EL (cell line): ENCODE measurements at regions not wholly inside any gene's neighbourhood (a gene's known extent, or its start where the extent isn't known, plus 50 kb on each side); places are given as distances from the start of the nearest gene placed in this dataset.

Experiments used
- DNase-seq: peaks from one replicate; pipeline ENCODE4 v3.0.0-alpha.2; 2016

DNA sequence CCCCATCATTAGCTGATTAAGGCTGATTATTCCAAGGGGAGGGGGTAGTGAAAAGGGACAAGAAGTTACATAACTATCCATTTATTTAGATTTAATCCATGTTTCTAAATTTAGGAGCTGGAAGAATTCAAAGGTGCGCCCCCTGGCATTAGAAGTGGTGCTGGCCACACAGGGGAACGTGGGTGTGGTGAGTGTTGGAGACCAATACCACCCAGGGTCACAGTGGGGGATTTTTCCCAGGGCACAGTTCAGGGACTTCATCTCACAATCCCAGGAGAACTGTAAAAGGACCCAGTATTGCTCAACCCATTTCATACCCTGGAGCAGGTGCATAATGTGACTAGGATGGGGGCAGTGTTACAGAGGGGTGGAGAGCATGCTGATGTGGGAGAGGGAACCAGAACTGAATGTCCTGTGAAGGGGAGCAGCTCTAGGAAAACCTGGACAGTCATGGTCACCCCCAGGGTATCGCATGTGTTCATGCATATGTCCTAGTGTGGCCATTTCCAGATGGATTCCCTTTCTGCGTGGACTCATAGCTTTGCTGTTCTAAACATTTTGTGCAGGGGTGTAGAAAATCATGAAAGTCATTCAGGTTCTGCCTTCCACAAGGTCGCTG lies 110.3 kb downstream of the LSM3 start:
- no peak for DNase-seq

DNA sequence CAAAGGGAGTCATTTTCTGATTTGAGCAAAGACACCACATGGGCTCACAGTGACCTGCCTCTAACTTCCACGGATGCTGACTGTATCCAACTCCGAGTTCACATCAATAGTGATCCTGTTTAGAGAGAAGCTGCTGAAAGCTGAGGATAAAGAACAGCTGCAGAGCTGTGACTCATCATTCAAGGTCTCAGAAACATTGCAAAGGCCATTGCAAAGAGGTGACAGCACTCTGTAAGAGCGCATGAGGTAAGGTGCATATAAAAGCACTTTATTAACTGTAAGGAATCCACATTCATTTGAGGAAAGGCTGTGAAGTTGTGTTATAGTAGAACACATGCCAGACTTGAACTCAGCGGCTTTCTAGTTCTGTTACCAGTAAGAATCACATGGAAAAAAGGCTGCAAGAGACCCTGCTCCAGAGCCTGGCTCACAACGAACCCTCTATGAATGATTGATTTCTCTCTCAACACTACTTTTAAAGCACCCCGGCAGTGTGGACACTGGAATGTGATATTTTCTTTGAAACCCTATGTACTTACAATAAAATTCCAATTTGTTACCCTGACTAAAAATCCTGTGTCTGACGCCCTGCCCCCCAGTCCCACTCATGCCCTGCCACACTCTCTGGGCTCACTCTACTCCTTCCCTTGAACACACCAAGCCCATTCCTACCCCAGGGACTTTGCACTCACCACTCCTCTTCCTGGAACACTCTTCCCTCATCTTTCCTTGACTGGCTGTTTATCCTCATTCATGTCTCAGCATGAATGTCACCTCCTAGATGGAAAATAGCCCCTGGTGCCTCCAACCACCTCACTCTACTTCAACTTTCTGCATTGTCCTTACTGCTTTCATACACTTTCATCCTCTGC lies 111.2 kb downstream of the LSM3 start:
- peak; percentile 84 for DNase-seq

- DNase-seq = no peak
Observed at GRCh38 chr3:14290631-14291385, 111.6 kb upstream of the SLC6A6 start.

DNA sequence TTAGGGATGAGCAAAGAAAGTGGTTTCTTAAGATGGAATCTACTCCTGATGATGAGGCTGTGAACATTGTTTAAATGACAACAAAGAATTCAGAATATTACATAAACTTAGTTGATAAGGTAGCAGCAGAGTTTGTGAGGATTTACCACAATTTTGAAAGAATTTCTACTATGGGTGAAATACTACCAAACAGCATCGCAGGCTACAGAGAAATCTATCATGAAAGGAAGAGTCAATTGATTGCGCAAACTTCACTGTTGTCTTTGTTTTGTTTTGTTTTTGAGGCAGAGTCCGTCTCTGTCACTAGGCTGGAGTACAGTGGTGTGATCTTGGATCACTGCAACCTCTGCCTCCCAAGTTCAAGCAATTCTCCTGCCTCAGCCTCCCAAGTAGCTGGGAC lies 107.4 kb upstream of the SLC6A6 start:
- no peak for DNase-seq

- no peak for DNase-seq
Observed at GRCh38 chr3:14295801-14296200, 106.6 kb upstream of the SLC6A6 start.

GRCh38 chr3:14297305-14297704 lies 105.1 kb upstream of the SLC6A6 start:
- DNase-seq = no peak

GRCh38 chr3:14297784-14298236 lies 104.6 kb upstream of the SLC6A6 start:
- no peak for DNase-seq

GRCh38 chr3:14298442-14298841 lies 104.0 kb upstream of the SLC6A6 start:
- no peak for DNase-seq

- DNase-seq = no peak
Observed at GRCh38 chr3:14298991-14299555, 103.3 kb upstream of the SLC6A6 start.

GRCh38 chr3:14299767-14300166 lies 102.6 kb upstream of the SLC6A6 start:
- DNase-seq = no peak

DNA sequence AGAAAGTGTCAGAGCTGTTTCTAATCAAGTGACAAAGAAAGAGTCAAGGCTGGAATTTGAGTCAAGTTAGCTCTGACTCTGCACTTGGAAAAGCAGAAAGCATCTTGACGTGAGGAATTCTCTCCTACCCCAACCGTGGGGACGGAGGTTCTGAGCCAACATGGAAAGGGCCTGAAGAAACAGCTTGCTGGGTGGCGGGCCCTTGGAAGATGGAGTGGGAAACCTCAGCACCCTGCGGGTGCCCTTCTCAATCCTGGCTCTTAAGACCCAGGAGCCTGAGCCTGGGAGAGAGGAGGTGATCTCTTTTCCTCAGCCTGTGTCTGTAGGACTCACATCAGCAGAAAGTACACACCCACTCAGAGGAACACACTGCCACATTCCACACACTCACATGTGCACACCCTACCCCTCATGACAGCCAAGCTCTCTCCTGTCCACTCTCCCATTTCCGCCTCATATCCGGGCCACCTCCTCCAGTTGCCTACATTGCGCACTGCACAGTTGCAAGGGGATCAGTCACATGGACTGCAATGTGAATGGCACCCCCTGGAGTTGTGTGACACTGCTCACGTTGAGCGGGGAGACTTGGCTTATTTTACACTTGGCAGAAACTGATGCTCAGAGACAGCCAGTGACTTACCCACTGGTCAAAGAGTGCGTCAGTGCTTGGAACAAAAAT lies 101.5 kb upstream of the SLC6A6 start:
- DNase-seq = no peak

DNA sequence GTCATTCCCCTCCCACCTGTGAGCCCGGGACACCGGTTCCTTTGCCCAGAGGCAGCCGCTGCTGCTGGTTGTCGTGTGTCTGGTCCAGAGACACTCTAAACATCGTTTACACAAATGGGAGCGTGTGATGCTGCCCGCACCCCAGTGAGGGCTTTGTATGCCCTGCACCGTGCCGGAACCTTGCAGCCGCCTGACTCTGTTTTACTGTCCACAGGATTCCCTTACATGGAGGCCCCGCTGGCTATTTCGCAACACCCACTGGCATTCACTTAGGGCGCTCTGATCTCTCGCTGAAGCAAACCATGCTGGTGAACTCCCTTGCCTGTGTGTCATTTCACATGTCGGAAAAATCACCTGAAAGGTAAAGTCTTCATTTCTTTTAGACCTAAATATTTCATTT lies 100.8 kb upstream of the SLC6A6 start:
- peak; percentile 44 for DNase-seq

DNA sequence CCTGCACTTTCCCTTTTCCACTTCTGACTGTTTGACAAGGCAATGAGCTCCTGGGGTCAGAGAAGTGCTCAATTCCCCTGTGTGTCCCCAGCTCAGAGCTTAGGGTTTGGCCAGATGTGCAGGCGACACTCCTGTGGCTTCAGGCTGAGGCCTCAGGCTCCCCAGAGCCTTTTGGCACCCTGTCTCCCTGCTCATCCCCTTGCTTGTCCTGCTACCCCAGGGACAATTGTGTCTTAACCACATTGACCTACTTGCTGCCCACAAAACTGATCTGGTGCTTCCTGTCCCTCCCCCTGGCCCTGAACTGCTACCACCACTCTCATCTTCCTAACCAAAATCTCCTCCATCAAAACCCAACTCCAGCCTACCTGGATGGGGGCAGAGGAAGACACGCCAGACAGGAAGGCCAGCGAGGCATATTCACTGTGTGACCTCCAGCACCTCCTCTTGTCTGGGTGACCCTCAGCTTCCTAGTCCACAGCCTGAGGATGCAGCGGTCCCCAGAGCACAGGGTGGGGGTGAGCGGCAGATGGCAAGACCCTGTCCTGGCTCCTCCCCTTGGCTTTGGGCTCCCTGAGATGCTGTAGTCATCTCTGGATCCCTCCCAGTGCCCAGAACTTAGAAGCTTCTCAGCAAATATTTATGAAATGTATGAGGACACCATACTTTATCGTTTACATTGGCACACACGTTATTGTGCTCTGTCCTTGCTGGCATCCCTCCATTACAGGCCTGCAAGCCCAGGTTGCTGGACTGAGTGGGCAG lies 98.9 kb upstream of the SLC6A6 start:
- no peak for DNase-seq

DNA sequence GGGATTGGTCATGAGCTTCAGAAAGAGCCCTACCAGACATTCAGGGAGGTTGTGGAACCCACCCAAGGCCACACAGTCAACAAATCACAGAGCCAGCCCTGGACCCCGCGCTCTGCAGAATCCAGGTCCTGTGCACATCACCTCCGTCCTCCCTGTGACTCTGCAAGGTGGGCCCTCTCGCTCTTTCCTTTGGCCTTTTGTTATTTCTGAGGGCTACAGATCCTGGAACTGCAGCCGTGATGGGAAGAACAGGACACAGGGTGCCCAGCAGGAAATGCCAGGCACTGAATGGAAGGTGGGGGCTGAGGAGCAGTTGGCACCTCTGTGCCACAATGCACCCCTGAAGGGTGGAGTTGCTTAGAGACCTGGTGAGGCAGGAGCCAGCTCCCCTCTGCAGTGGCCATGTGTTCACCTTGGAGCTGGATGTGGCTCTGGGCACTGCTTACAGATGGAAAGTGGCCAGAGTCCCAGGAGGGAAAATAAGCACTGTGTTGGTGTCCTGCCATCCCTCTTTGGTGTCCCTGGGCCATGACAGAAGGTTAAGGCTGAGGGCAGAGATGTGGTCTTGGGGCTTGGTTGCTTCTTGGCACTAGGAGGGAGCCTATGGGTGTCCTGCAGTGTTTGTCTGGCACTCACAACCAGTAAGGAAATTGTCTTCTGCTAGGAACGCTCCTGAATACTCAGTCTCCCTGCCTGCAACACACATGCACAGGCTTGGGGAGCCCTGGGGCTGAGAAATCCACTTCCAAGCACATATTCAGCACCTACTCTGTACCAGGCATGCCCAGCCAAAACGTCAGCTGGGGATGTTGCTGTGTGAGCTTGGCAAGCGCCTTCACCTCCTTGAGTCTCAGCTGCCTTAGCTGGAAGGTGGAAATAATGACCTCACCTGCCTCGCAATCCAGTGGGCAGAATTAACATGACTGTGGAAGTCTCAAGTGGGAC lies 98.0 kb upstream of the SLC6A6 start:
- DNase-seq = no peak

DNA sequence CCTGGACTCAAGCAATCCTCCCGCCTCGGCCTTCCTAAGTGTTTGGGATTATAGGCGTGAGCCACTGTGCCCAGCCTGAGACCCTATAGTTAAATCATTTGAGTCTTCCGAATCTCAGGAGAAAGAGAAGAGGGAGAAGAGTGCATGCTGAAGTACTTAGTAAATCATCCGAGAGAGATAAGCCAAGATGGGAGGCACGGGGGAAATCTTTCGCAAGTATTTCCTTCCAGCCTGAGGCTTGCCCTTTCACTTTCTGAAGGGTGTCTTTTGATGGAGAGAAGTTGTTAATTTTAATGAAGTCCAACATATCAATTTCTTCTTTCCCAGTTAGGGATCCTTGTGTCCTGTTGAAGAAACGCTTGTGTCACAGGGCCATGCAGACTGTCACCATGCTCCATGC lies 97.1 kb upstream of the SLC6A6 start:
- DNase-seq = no peak

- DNase-seq = no peak
Observed at GRCh38 chr3:14306142-14306541, 96.3 kb upstream of the SLC6A6 start.

- no peak for DNase-seq
Observed at GRCh38 chr3:14307656-14308302, 94.6 kb upstream of the SLC6A6 start.

DNA sequence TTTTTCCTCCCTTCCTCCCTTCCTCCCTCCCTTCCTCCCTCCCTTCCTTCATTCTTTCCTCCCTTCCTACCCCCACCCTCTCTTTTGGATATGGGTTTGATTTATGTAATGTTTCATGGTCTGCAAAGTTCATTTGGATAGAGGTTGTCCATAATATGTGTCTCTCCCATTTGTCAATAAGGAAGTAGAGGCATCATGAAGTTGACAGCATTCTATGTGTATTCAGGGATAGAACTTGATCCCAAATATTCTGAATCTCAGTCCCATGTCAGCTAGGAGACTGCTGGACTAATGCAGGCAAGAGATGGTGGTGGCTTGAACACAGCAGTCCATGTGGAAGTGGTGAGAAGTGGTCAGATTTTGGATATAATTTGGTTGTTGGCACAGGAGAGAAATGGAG lies 90.7 kb upstream of the SLC6A6 start:
- no peak for DNase-seq

GRCh38 chr3:14312375-14312774 lies 90.0 kb upstream of the SLC6A6 start:
- DNase-seq = no peak

DNA sequence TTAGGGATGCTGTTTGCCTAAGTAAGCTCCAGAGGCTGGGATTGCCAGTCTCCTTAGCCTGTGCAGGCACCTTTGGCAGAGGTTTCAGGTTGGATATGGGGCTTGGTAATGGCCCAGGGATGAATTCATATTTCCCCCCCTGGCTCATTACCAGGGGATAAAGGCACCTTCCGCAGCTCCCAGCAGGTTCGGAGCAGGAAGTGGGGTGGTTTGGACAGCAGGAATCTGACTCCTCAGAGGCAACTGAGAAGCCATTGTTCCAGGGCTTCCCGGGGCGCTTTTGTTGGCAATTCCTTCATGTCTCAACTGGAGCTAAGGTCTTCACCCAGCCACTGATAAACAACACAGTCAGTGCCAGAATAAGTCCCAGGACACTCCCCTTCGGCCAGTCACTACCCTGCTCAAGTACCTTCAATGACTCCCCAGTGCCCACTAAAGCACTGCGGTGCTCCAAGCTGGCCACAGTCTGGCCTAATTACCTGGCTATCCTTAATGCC lies 85.3 kb upstream of the SLC6A6 start:
- DNase-seq = no peak
